ENCODE measurements at regions not wholly inside any gene's neighbourhood (a gene's known extent, or its start where the extent isn't known, plus 50 kb on each side); places are given as distances from the start of the nearest gene placed in this dataset.

GRCh38 chr16:88306411-88306810 lies 76.3 kb upstream of the ZNF469 start:
- TF ChIP-seq CTCF (IDR thresholded peaks at IDR 0.05) = no peak
- TF ChIP-seq ARID4B (CRISPR knock-in tag; IDR thresholded peaks at IDR 0.05; ENCODE audit: borderline replicate concordance) = no peak
- no peak for TF ChIP-seq ATF3 (CRISPR knock-in tag; conservative IDR thresholded peaks at IDR 0.05)
- no peak for TF ChIP-seq NR2C2 (CRISPR knock-in tag; IDR thresholded peaks at IDR 0.05)
- no peak for TF ChIP-seq ZNF396 (CRISPR knock-in tag; IDR thresholded peaks at IDR 0.05; ENCODE audit: borderline replicate concordance)
- no peak for TF ChIP-seq ZSCAN18 (CRISPR knock-in tag; IDR thresholded peaks at IDR 0.05)
- TF ChIP-seq ATF2 (CRISPR knock-in tag; IDR thresholded peaks at IDR 0.05; ENCODE audit: borderline replicate concordance, low read depth) = no peak
- no peak for TF ChIP-seq JUN (CRISPR knock-in tag; IDR thresholded peaks at IDR 0.05)
- no peak for TF ChIP-seq FOXJ3 (CRISPR knock-in tag; IDR thresholded peaks at IDR 0.05; ENCODE audit: borderline replicate concordance)
- TF ChIP-seq HMGXB4 (CRISPR knock-in tag; IDR thresholded peaks at IDR 0.05) = no peak
- no peak for TF ChIP-seq USF2 (CRISPR knock-in tag; IDR thresholded peaks at IDR 0.05)
- TF ChIP-seq ZNF263 (CRISPR knock-in tag; IDR thresholded peaks at IDR 0.05; ENCODE audit: low read depth) = no peak

All from WTC11 (cell line).